GM12878 (cell line): ENCODE measurements at regions not wholly inside any gene's neighbourhood (a gene's known extent, or its start where the extent isn't known, plus 50 kb on each side); places are given as distances from the start of the nearest gene placed in this dataset.

Experiments
- ATAC-seq: fragments of 200-7000 bp; cut with Tn5 transposase; 3 replicates; pipeline ENCODE4 v1.9.1; 2020; ENCODE audit warnings: mild to moderate bottlenecking, moderate library complexity
- BruUV-seq: library from RNA; stranded (reverse); fragments of 400-500 nt; replicated peaks from 2 replicates; lab custom pipeline; 2021; lab: Mats Ljungman, UMichigan
- CTCF ChIA-PET: fragments of 300-600 bp; sonication (Branson Sonifier 250); formaldehyde crosslinking; extraction: SDS; loops from one replicate; lab custom pipeline; 2021; ENCODE audit warnings: inconsistent platforms; lab: Yijun Ruan, JAX
- POLR2A ChIA-PET: fragments of 350-600 bp; formaldehyde crosslinking; extraction: SDS; loops from one replicate; lab custom pipeline; 2021; ENCODE audit warnings: inconsistent platforms; lab: Charles Lee
- RAD21 ChIA-PET: fragments of 300-600 bp; sonication (Branson Sonifier 250); formaldehyde crosslinking; loops from one replicate; lab custom pipeline; 2023; ENCODE audit warnings: antibody characterized with exemption; ENCODE audit not compliant: unreplicated experiment; lab: Charles Lee
- SMC1A ChIA-PET: fragments of 300-600 bp; sonication (Branson Sonifier 250); formaldehyde crosslinking; loops from one replicate; lab custom pipeline; 2023; ENCODE audit not compliant: unreplicated experiment, uncharacterized antibody; lab: Charles Lee
- DNase-seq: peaks from one replicate; pipeline ENCODE4 v3.0.0-alpha.2; 2011; ENCODE audit warnings: low read depth, low spot score
- FAIRE-seq: peaks from 3 replicates; lab custom pipeline; 2011; peaks lifted over from hg19 to GRCh38; lab: Jason Lieb, UNC
- H2AFZ ChIP-seq: 2 replicates; pipeline ENCODE4 v1.6.0; 2011; ENCODE audit warnings: low read depth, low read length, control low read depth; ENCODE audit not compliant: control insufficient read depth
- H3K27ac ChIP-seq: 2 replicates; pipeline ENCODE4 v1.5.1; 2011; ENCODE audit warnings: control low read depth; ENCODE audit not compliant: control insufficient read depth, insufficient read depth
- H3K27me3 ChIP-seq, 2 experiments: replicated peaks in 1 of 2; 2 replicates each; pipeline versions ENCODE4 v1.6.0 to v1.6.1; 2011; ENCODE audit warnings: low read length in 1 of 2; ENCODE audit not compliant: control insufficient read depth in 2 of 2, insufficient read depth in 2 of 2
- H3K36me3 ChIP-seq, 2 experiments: 2 replicates each; pipeline ENCODE4 v1.5.1; 2011; ENCODE audit warnings: low read length in 1 of 2; ENCODE audit not compliant: control insufficient read depth in 2 of 2, insufficient read depth in 2 of 2
- H3K4me1 ChIP-seq: 2 replicates; pipeline ENCODE4 v1.6.1; 2011; ENCODE audit warnings: mild to moderate bottlenecking, low read length, moderate library complexity, mixed read lengths; ENCODE audit not compliant: control insufficient read depth, insufficient read depth
- H3K4me2 ChIP-seq: 2 replicates; pipeline ENCODE4 v1.6.0; 2011; ENCODE audit warnings: control low read depth; ENCODE audit not compliant: control insufficient read depth, insufficient read depth
- H3K4me3 ChIP-seq: fragments of 200-600 bp; sonication (generic); 2 replicates; pipeline ENCODE4 v1.5.1; 2016
- H3K79me2 ChIP-seq: 2 replicates; pipeline ENCODE4 v1.6.0; 2011; ENCODE audit warnings: low read length; ENCODE audit not compliant: control insufficient read depth, insufficient read depth
- H3K9ac ChIP-seq: 2 replicates; pipeline ENCODE4 v1.8.0; 2011; ENCODE audit warnings: low read length, control low read depth, mixed read lengths; ENCODE audit not compliant: control insufficient read depth, insufficient read depth
- H3K9me3 ChIP-seq: replicated peaks from 3 replicates; pipeline ENCODE4 v1.5.1; 2011; ENCODE audit warnings: mild to moderate bottlenecking, low read length; ENCODE audit not compliant: control insufficient read depth, insufficient read depth
- H4K20me1 ChIP-seq: 2 replicates; pipeline ENCODE4 v1.6.0; 2011; ENCODE audit not compliant: control insufficient read depth, insufficient read depth
- DPF2 ChIP-seq: fragments of 450-650 bp; IDR thresholded peaks from 2 replicates; pipeline ENCODE4 v1.6.1; 2017; ENCODE audit warnings: mild to moderate bottlenecking
- IRF5 ChIP-seq: fragments of 450-650 bp; IDR thresholded peaks from 2 replicates; pipeline ENCODE4 v1.6.1; 2017; ENCODE audit warnings: borderline replicate concordance
- POLR2AphosphoS2 ChIP-seq: IDR thresholded peaks from 2 replicates; pipeline ENCODE4 v1.6.1; 2011; ENCODE audit warnings: low read depth, mild to moderate bottlenecking, low read length, improper control_type of control experiment, moderate library complexity
- TCF12 ChIP-seq: IDR thresholded peaks from 2 replicates; pipeline ENCODE4 v1.6.1; 2011; ENCODE audit warnings: low read depth, mild to moderate bottlenecking, low read length
- ZBED1 ChIP-seq: IDR thresholded peaks from 2 replicates; pipeline ENCODE4 v1.6.1; 2016; ENCODE audit warnings: borderline replicate concordance
- ZBTB40 ChIP-seq: fragments of 450-650 bp; IDR thresholded peaks from 2 replicates; pipeline ENCODE4 v1.6.1; 2016; ENCODE audit warnings: mild to moderate bottlenecking, moderate library complexity, borderline replicate concordance
- ZNF384 ChIP-seq: IDR thresholded peaks from 2 replicates; pipeline ENCODE4 v1.6.1; 2012; ENCODE audit warnings: low read depth, mild to moderate bottlenecking, low read length, improper control_type of control experiment, borderline replicate concordance
- ZSCAN29 ChIP-seq: fragments of 450-650 bp; IDR thresholded peaks from 2 replicates; pipeline ENCODE4 v1.6.1; 2017; ENCODE audit warnings: mild to moderate bottlenecking, moderate library complexity
- WGBS: methylation state at CpG from one replicate; pipeline ENCODE4 v1.1.6; 2016; ENCODE audit warnings: low lambda C conversion rate; ENCODE audit not compliant: insufficient replicate concordance, insufficient coverage; ENCODE audit errors: missing lambda C conversion rate; 5-methylcytosine and 5-hydroxymethylcytosine counted together
- in situ Hi-C: fragments of 300-500 bp; cut with MboI; formaldehyde crosslinking; loops from 9 replicates; pipeline ENCODE4 v1.14.3; 2018; ENCODE audit warnings: mixed read lengths
- intact Hi-C: fragments of 100-400 bp; cut with micrococcal nuclease; formaldehyde crosslinking; loops from one replicate; pipeline ENCODE4 v1.14.2; 2022; ENCODE audit not compliant: unreplicated experiment

DNA sequence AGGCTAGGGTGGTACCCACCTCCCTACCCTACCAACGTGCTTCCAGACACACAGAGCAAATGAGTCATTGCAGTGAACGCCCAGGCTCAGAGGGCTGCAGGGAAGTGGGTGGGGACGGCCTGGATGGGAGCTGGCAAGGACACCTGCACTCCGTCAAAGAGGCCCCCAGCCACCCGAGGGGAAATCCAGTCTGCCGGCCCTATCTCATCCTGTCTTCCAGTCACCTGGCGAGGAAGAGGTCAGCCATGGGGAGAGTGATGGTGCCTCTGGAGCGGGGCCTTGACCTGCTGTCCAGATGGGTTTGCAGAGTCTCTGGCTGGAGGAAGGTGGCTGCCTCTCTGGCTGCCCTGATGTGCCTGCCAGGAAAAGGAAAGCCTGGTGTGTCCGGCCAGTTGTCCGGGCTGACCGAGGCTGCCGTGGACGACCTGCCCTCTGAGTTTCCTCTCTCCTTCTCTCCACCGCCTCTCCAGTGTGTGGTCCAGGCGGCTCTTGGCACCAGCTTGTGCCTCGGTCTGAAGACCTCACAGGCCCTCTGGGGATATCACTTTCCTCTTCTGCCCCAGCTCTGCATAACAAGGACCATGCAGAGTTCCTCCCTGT lies 209.7 kb upstream of the COPS8 start:
- no peak overlapping the region for H2AFZ ChIP-seq
- no peaks in the 10 kb centered on the region for H4K20me1 ChIP-seq
- intact Hi-C loops (no loop called here), in situ Hi-C loops (no loop called here)
- TF ChIP-seq POLR2AphosphoS2 (no peak), ZBTB40 (no peak), TCF12 (no peak), ZBED1 (no peak), ZSCAN29 (no peak), ZNF384 (no peak), IRF5 (no peak), DPF2 (no peak)
- BruUV-seq = no TSS peak
- SMC1A ChIA-PET = no interaction called here
- RAD21 ChIA-PET = no interaction called here
- H3K27me3 ChIP-seq = no peaks in the 10 kb centered on the region; a peak in 1 of 4 replicates
- no peaks in the 10 kb centered on the region for H3K79me2 ChIP-seq
- FAIRE-seq = no peak
- H3K9ac ChIP-seq = no peak overlapping the region
- H3K4me2 ChIP-seq = no peak overlapping the region
- ATAC-seq = no peak
- no peak overlapping the region for H3K4me3 ChIP-seq
- no peaks in the 10 kb centered on the region for H3K9me3 ChIP-seq
- POLR2A ChIA-PET = no interaction called here
- no peaks in the 10 kb centered on the region for H3K36me3 ChIP-seq
- CTCF ChIA-PET = no interaction called here
- no peak overlapping the region for H3K27ac ChIP-seq
- DNase-seq = no peak
- no peaks in the 10 kb centered on the region for H3K4me1 ChIP-seq
- 2% methylated on average over 10 of the region's 16 CpGs for WGBS
